ENCODE measurements at regions not wholly inside any gene's neighbourhood (a gene's known extent, or its start where the extent isn't known, plus 50 kb on each side); places are given as distances from the start of the nearest gene placed in this dataset.

GRCh38 chr12:108043750-108044533 is 85.1 kb upstream of the WSCD2 start:
- no peaks in the 10 kb centered on the region for H3K36me3 ChIP-seq
- peak in 1 of 2 donors; percentile 48 for DNase-seq (ENCODE audit: low read depth in 1 of 2, low spot score in 1 of 2)
- H3K27me3 ChIP-seq, result no peaks in the 10 kb centered on the region
- no peak for TF ChIP-seq CTCF (IDR thresholded peaks at IDR 0.05; ENCODE audit: low read depth, low read length)
- H3K4me3 ChIP-seq, result no peak overlapping the region
- no peaks in the 10 kb centered on the region for H3K9me3 ChIP-seq (ENCODE audit: low read depth)
- peaks cover 9% of the 10 kb centered on the region for H3K4me1 ChIP-seq (ENCODE audit: low read depth)
- H3K27ac ChIP-seq, result no peak overlapping the region

GRCh38 chr12:108046135-108046534 is 83.0 kb upstream of the WSCD2 start:
- Histone ChIP-seq H3K4me3 (no peak overlapping the region), H3K4me1 (ENCODE audit: low read depth) (peaks cover 5% of the 10 kb centered on the region), H3K27me3 (no peaks in the 10 kb centered on the region), H3K36me3 (no peaks in the 10 kb centered on the region), H3K27ac (no peak overlapping the region), H3K9me3 (ENCODE audit: low read depth) (no peaks in the 10 kb centered on the region)
- DNase-seq (ENCODE audit: low read depth in 1 of 2, low spot score in 1 of 2), result no peak
- no peak for TF ChIP-seq CTCF (IDR thresholded peaks at IDR 0.05; ENCODE audit: low read depth, low read length)

- no peaks in the 10 kb centered on the region for H3K36me3 ChIP-seq
- no peaks in the 10 kb centered on the region for H3K4me1 ChIP-seq (ENCODE audit: low read depth)
- no peak for TF ChIP-seq CTCF (IDR thresholded peaks at IDR 0.05; ENCODE audit: low read depth, low read length)
- DNase-seq (ENCODE audit: low read depth in 1 of 2, low spot score in 1 of 2), result no peak
- H3K9me3 ChIP-seq (ENCODE audit: low read depth), result no peaks in the 10 kb centered on the region
- no peak overlapping the region for H3K4me3 ChIP-seq
- no peak overlapping the region for H3K27ac ChIP-seq
- no peaks in the 10 kb centered on the region for H3K27me3 ChIP-seq
Observed at GRCh38 chr12:108046650-108047049, 82.4 kb upstream of the WSCD2 start.

- Histone ChIP-seq H3K9me3 (ENCODE audit: low read depth) (no peaks in the 10 kb centered on the region), H3K27ac (no peak overlapping the region), H3K4me1 (ENCODE audit: low read depth) (no peaks in the 10 kb centered on the region), H3K36me3 (no peaks in the 10 kb centered on the region), H3K27me3 (no peaks in the 10 kb centered on the region), H3K4me3 (no peak overlapping the region)
- TF ChIP-seq CTCF (IDR thresholded peaks at IDR 0.05; ENCODE audit: low read depth, low read length), result no peak
- DNase-seq (ENCODE audit: low read depth in 1 of 2, low spot score in 1 of 2), result peak in 1 of 2 donors; percentile 32
Observed at GRCh38 chr12:108047071-108047550, 82.0 kb upstream of the WSCD2 start.

- no peaks in the 10 kb centered on the region for H3K27me3 ChIP-seq
Observed at GRCh38 chr12:108048686-108049085, 80.4 kb upstream of the WSCD2 start.

More at GRCh38 chr12:108048686-108049085, 80.4 kb upstream of the WSCD2 start:
- no peak for DNase-seq (ENCODE audit: low read depth in 1 of 2, low spot score in 1 of 2)
- Histone ChIP-seq H3K27ac (no peak overlapping the region), H3K4me3 (no peak overlapping the region), H3K36me3 (no peaks in the 10 kb centered on the region), H3K4me1 (ENCODE audit: low read depth) (no peaks in the 10 kb centered on the region), H3K9me3 (ENCODE audit: low read depth) (no peaks in the 10 kb centered on the region)
- TF ChIP-seq CTCF (IDR thresholded peaks at IDR 0.05; ENCODE audit: low read depth, low read length), result no peak

All from cardiac muscle cell (in vitro differentiated cells and primary cell).